Skin of body (tissue), 1 donor: ENCODE measurements at regions not wholly inside any gene's neighbourhood (a gene's known extent, or its start where the extent isn't known, plus 50 kb on each side); places are given as distances from the start of the nearest gene placed in this dataset.
"Not testable (repeated sequence)": the region's sequence is repeated elsewhere in the genome, so short reads cannot be mapped to it uniquely, and the experiment has no call there.

Source experiments
- DNase-seq: peaks from one replicate; lab custom pipeline; 2025; lab: John Stamatoyannopoulos, UW

- no peak for DNase-seq
These were observed 391.6 kb upstream of the CHD1 start for GRCh38 chr5:99320436-99320835.

DNA sequence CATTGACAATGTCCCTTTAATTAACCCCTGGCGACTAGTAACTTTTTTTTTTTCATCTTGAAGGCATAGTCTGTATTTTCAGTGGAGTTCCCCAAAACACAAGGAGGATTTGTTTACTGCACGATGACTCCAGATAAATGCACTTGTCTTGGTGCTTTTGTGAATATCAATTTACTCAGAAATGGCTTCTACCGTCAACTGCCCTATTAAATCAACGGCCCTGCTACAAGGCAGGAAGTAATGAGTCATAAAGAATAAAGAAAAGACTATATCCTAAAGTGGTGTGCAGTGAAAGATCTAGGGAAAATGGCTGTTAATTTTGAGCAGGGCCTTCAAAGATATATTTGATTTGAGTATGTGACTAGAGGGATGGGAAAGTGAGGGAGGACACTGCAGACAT, 388.3 kb upstream of the CHD1 start:
- DNase-seq: no peak

DNA sequence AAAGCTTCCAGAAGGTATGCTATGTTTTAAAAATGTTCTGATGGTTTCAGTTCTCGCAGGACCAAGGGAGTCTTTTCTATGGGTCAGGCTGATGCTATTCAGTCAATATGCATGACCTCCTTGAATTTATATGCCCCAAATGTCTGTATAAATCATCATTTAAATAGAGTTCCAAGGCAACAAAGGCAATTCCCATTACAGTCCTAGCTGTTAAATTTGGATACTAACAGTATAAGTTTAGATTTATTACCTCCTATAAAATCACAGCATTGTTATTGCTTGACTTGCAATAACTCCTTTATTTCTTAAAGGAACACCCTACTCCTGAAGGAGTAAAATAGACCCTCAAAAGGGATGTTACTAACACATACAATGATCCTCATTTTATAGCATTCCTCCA, 387.7 kb upstream of the CHD1 start:
- no peak for DNase-seq

GRCh38 chr5:99315413-99316183, 386.8 kb upstream of the CHD1 start:
- no peak for DNase-seq

DNA sequence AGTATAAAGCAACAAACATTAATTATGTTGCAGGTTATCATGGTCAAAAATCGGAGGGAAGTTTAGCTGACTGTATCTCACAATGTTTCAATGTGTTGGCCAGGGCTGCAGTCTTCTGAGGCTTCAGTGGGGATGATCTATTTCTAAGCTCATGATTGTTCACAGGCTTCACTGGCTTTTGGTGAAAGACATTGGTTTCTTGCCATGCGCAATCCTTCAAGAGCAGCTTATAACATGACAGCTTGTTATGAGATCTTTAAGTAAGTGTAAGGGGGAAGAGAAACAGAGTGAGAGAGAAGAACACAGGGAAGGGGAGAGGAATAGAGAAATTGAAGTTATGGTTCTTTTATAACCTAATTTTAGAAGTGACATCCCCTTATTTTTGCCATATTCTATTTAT, 385.9 kb upstream of the CHD1 start:
- DNase-seq: no peak

DNA sequence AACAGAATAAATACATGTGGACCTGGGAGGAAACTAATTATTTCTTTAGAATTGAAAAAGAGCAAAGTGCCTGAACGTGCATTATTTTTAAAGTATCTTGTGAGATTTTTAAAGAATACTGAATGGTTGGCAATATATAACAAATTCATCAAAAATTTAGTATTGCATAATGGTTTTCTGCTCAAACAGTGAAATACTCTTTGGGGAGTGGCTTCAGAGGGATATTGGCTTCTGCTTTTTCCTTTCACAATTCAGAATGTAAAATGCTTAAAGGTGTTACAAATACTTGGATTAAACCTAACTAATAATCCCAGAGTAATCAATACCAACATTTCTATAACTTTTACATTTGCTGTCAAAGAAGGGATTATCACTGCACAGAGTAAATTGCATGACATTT, 379.3 kb upstream of the CHD1 start:
- DNase-seq: no peak

GRCh38 chr5:99305045-99305580, 376.3 kb upstream of the CHD1 start:
- no peak for DNase-seq

DNA sequence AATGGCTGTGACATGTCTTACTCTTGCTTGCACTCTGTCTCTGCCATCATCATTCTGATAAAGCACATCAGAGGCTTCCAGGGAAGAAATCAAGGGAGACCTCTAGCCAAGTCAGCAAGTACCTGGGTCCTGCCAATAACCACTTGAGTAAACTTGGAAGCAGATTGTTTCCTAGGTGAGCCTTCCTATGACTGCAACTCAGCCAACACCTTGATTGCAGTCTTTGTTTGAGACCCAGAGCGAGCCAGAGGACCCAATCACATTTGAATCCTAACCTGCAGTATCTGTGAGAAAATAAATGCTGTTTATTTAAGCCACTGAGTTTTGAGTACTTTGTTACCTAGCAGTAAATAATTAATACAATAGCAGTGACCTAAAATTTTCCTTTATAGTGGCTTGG, 356.8 kb upstream of the CHD1 start:
- no peak for DNase-seq

GRCh38 chr5:99275128-99275527, 346.3 kb upstream of the CHD1 start:
- no peak for DNase-seq

- no peak for DNase-seq
These were observed 343.8 kb upstream of the CHD1 start for GRCh38 chr5:99272576-99272975.

DNA sequence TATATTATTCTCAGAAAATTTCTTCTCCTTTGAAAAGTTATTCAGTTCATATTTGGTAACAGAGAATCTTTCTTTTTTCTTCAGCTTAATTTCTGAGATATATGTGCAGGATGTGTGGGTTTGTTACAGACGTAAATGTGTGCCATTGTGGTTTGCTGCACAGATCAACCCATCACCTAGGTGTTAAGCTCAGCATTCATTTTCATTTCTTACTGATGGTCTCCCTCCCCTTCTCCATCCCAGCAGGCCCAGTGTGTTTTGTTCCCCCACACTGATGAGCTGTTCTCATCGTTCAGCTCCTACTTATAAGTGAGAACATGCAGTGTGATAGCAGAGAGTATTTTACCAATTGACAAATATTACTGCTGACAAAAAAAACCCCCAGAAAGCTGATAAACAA, 330.0 kb upstream of the CHD1 start:
- no peak for DNase-seq

DNA sequence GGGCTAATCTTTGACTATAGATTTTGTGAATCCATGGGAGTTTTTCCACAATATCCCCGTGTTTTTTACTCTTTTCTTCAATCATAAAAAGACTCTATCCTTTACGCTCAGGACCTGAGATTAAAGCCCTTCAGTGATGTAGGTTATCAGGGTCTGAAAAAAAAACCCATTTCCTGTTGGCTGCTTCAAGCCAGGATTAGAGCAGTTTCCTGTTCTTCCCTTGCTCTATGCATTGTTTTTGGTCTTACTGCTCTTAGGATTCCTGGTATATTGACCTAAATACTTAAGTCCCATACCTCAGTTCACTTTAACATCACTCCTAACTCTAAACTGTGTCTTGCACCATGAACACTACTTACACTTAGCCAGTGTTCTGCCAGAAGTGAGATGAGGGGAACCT, 319.3 kb upstream of the CHD1 start:
- no peak for DNase-seq

DNA sequence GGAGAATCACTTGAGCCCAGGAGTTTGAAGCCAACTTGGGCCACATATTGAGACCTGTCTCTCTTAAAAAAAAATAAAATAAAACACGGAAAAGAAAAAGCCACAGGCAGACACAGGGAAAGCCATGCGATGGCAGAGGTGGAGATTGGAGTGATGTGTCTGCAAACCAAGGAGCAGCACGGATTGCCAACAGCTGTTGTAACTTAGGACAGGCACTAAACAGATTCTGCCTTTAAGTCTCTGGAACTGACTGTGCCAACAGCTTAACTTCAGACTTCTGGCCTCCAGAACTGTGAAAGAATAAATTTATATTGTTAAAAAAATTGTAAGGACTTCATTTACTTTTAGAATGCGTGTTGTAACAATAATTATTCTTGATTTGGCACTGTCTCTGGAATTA, 318.5 kb upstream of the CHD1 start:
- no peak for DNase-seq

DNA sequence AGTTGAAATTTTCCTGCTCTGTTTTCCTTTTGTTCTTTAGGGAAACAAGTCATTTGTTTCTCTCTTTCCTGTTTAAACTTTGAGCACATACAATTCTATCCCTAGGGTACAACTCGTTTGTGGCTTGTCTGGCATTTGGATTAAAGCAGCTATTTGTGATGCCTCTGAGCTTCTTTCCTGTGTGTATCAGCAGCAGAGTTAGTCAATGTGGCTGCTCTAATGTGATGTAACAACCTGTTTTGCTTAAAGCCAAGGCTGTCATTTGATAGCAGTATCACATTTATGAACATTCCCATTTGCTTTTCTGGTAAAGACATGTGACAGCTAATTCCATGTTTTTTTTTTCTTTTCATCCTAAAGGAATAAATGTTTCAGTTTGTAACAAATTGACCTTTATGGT, 314.3 kb upstream of the CHD1 start:
- no peak for DNase-seq

GRCh38 chr5:99239826-99240360, 311.1 kb upstream of the CHD1 start:
- no peak for DNase-seq

- DNase-seq: no peak
These were observed 262.5 kb upstream of the CHD1 start for GRCh38 chr5:99191206-99191745.

DNA sequence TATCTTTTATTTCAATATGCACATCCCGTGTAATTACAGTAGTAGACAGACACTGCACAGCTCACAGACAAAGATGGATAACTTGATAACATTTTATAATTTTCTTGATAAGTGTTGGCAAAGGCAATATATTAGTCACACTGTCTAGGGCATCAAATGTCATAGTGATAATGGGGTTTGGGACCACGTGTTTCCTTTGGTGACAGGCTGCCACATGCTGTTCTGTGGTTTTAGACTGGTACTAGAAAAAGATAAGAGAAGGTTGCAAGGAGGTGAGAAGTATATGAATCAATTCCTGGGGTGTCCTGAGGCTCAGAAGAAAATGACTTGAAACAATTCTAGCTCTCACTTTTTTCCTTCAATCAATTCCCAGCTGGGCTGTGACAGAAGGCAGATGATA, 258.8 kb upstream of the CHD1 start:
- DNase-seq: no peak

DNA sequence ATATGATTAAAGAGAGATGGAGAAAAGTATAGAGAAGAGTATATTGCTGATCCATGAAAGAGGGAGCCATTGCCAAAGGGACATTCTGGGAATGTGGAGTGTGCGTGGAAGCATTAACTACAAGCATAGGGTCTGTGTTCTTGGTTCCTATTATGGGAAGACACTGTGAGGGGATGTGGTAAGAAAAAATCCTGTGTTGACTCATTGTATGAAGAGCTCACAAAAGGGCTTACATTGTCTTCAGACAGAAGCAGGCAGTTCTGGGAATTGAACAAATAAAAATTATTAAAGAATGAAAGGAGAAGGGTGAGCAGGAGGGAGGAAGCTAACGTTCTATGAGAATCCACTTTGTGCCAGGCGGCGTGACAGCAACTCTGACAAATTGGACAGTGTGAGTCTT, 250.4 kb upstream of the CHD1 start:
- DNase-seq: no peak

DNA sequence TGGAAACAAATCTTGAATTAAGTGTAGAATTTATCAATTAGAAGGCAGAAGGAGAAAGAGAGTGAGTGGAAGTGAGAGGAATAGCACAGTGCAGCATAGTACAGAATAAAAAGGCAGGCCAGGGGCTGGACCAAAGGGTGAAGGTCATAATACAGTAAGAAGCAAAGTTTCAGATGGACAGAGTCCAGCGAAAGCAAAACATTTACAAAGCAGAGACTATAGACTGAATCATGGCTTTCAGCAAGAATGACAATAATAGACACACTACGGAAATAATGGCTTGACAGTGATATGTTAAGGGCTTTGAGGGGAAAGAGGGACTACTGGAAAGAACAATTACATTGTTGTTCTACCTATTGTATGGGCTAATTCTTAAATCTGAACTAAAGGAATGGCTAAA, 249.0 kb upstream of the CHD1 start:
- DNase-seq: no peak

- no peak for DNase-seq
These were observed 247.4 kb upstream of the CHD1 start for GRCh38 chr5:99176186-99176585.

DNA sequence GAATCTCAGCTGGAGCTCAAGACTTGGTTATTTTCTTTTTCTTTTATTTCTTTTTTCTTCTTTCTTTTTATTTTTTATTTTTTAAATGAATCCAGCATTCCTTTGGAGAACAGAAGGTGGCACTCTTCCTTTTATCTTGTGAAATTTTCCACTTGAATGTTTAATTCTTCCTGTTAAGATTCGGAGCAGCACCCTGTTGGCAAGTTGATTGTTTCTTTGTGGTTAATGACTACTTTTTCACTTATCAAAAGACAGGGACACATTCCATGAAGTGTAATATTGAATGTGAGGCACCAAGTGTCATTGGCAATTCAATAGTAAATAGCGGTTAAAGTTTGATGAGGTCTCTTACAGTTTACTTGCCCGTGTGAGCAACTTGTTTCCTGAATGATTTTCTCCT, 240.5 kb upstream of the CHD1 start:
- DNase-seq: no peak

DNA sequence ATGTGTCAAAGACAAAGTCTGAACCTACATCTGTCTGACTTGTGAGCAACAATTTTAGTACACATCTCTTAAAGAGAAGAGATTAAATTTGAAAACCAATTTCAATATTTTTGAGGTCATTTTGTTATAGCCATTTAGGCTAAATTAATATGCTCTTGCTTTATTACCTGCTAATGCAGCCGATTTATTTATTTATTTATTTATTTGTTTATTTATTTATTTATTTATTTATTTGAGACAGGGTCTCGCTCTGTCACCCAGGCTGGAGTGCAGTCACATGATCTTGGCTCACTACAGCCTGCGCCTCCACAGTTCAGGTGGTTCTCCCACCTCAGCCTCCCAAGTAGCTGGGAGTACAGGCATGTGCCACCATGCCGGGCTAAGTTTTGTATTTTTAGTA, 232.7 kb upstream of the CHD1 start:
- not testable (repeated sequence) for DNase-seq

GRCh38 chr5:99156688-99157087, 227.9 kb upstream of the CHD1 start:
- no peak for DNase-seq
